ENCODE measurements at regions not wholly inside any gene's neighbourhood (a gene's known extent, or its start where the extent isn't known, plus 50 kb on each side); places are given as distances from the start of the nearest gene placed in this dataset.

DNA sequence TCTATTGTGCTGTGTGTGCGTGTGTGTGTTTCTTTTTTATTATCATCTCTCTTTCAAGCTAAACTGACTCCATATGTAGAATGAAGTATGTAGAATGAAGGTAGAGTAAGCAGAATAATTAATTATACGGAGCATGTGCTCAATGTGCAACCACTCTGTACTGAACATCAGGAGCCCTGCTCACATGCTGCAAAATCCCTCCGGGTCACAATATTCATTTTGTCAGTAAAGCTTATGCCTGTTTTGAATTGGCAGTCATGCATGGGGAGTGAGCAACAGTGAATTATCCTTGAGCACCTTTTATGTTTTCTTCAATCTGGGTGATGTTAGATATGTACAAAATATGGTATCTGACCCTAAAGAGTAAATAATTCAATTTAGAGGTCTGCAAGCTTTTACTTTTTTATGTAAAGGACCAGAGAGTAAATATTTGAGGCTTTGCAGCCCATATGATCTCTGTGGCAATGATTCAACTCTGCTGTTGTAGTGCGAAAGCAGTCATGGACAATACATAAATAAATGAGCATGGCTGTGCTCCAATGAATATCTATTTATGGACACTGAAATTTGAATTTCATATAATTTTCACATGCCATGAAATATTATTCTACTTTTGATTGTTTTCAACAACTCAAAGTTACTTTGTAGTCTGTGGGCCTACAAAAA lies 199.9 kb downstream of the VGLL3 start:
- intact Hi-C loops (cut with micrococcal nuclease; ENCODE audit: unreplicated experiment) (no loop called here), in situ Hi-C loops (cut with HindIII; ENCODE audit: low pct_unique_long_range_greater_than_20kb, low sequenced_read_pairs) (no loop called here)
- Histone ChIP-seq H3K4me1 (ENCODE audit: control insufficient read depth, insufficient read depth, low read length) (no peaks in the 10 kb centered on the region), H3K27ac (ENCODE audit: low read length) (no peak overlapping the region), H3K9me3 (ENCODE audit: control insufficient read depth, insufficient read depth, low read depth, low read length) (no peaks in the 10 kb centered on the region), H3K27me3 (ENCODE audit: control insufficient read depth, insufficient read depth, low read length) (no peaks in the 10 kb centered on the region), H3K4me3 (ENCODE audit: low read depth in 2 of 2, low read length in 2 of 2) (no peak overlapping the region), H3K36me3 (ENCODE audit: control insufficient read depth, insufficient read depth, low read length) (no peaks in the 10 kb centered on the region)
- TF ChIP-seq TCF7L2 (IDR thresholded peaks at IDR 0.05; ENCODE audit: low read depth, low read length) = no peak
- TF ChIP-seq POLR2AphosphoS5 (IDR thresholded peaks at IDR 0.05; ENCODE audit: low read depth, low read length) = no peak
- TF ChIP-seq, protein P1, sequence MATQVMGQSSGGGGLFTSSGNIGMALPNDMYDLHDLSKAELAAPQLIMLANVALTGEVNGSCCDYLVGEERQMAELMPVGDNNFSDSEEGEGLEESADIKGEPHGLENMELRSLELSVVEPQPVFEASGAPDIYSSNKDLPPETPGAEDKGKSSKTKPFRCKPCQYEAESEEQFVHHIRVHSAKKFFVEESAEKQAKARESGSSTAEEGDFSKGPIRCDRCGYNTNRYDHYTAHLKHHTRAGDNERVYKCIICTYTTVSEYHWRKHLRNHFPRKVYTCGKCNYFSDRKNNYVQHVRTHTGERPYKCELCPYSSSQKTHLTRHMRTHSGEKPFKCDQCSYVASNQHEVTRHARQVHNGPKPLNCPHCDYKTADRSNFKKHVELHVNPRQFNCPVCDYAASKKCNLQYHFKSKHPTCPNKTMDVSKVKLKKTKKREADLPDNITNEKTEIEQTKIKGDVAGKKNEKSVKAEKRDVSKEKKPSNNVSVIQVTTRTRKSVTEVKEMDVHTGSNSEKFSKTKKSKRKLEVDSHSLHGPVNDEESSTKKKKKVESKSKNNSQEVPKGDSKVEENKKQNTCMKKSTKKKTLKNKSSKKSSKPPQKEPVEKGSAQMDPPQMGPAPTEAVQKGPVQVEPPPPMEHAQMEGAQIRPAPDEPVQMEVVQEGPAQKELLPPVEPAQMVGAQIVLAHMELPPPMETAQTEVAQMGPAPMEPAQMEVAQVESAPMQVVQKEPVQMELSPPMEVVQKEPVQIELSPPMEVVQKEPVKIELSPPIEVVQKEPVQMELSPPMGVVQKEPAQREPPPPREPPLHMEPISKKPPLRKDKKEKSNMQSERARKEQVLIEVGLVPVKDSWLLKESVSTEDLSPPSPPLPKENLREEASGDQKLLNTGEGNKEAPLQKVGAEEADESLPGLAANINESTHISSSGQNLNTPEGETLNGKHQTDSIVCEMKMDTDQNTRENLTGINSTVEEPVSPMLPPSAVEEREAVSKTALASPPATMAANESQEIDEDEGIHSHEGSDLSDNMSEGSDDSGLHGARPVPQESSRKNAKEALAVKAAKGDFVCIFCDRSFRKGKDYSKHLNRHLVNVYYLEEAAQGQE (IDR thresholded peaks at IDR 0.05; ENCODE audit: insufficient read depth in 1 of 2, low read depth in 2 of 2, low read length in 1 of 2) = no peak
- TF ChIP-seq SIN3A (IDR thresholded peaks at IDR 0.05; ENCODE audit: borderline replicate concordance, insufficient read depth, low read depth, low read length) = no peak
- TF ChIP-seq, protein P2, sequence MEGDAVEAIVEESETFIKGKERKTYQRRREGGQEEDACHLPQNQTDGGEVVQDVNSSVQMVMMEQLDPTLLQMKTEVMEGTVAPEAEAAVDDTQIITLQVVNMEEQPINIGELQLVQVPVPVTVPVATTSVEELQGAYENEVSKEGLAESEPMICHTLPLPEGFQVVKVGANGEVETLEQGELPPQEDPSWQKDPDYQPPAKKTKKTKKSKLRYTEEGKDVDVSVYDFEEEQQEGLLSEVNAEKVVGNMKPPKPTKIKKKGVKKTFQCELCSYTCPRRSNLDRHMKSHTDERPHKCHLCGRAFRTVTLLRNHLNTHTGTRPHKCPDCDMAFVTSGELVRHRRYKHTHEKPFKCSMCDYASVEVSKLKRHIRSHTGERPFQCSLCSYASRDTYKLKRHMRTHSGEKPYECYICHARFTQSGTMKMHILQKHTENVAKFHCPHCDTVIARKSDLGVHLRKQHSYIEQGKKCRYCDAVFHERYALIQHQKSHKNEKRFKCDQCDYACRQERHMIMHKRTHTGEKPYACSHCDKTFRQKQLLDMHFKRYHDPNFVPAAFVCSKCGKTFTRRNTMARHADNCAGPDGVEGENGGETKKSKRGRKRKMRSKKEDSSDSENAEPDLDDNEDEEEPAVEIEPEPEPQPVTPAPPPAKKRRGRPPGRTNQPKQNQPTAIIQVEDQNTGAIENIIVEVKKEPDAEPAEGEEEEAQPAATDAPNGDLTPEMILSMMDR (IDR thresholded peaks at IDR 0.05) = no peak
- ATAC-seq = no peak
- CTCF ChIA-PET = no interaction called here
- POLR2A ChIA-PET = no interaction called here
- no peak for DNase-seq (ENCODE audit: low read depth, low spot score)
- no TSS peak for BruUV-seq (replicated peaks)

DNA sequence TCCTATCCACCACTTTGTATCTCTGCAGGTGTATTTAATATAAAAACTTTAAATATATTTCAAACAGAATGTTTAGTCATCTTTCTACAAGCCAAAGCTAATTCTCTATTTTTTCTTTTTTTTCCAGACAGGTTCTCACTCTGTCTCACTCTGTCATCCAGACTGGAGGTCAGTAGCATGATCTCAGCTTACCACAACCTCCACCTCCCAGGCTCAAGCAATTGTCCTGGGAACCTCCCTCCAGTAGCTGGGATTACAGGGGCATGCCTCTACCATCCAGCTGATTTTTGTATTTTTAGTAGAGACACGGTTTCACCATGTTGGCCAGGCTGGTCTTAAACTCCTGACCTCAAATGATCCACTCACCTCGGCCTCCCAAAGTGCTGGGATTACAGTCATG lies 202.6 kb downstream of the VGLL3 start:
- POLR2A ChIA-PET = no interaction called here
- Histone ChIP-seq H3K36me3 (ENCODE audit: control insufficient read depth, insufficient read depth, low read length) (no peaks in the 10 kb centered on the region), H3K4me1 (ENCODE audit: control insufficient read depth, insufficient read depth, low read length) (no peaks in the 10 kb centered on the region), H3K4me3 (ENCODE audit: low read depth in 2 of 2, low read length in 2 of 2) (no peak overlapping the region), H3K27me3 (ENCODE audit: control insufficient read depth, insufficient read depth, low read length) (no peaks in the 10 kb centered on the region), H3K27ac (ENCODE audit: low read length) (no peak overlapping the region), H3K9me3 (ENCODE audit: control insufficient read depth, insufficient read depth, low read depth, low read length) (no peaks in the 10 kb centered on the region)
- no peak for DNase-seq (ENCODE audit: low read depth, low spot score)
- ATAC-seq = no peak
- intact Hi-C loops (cut with micrococcal nuclease; ENCODE audit: unreplicated experiment) (no loop called here), in situ Hi-C loops (cut with HindIII; ENCODE audit: low pct_unique_long_range_greater_than_20kb, low sequenced_read_pairs) (no loop called here)
- CTCF ChIA-PET = no interaction called here
- BruUV-seq (replicated peaks) = no TSS peak
- TF ChIP-seq TCF7L2 (IDR thresholded peaks at IDR 0.05; ENCODE audit: low read depth, low read length) = no peak
- TF ChIP-seq, protein P2 (IDR thresholded peaks at IDR 0.05) = no peak
- TF ChIP-seq, protein P1 (IDR thresholded peaks at IDR 0.05; ENCODE audit: insufficient read depth in 1 of 2, low read depth in 2 of 2, low read length in 1 of 2) = no peak
- no peak for TF ChIP-seq SIN3A (IDR thresholded peaks at IDR 0.05; ENCODE audit: borderline replicate concordance, insufficient read depth, low read depth, low read length)
- no peak for TF ChIP-seq POLR2AphosphoS5 (IDR thresholded peaks at IDR 0.05; ENCODE audit: low read depth, low read length)

Measured in Panc1 (cell line).